HG03558 (cell line): ENCODE measurements at regions not wholly inside any gene's neighbourhood (a gene's known extent, or its start where the extent isn't known, plus 50 kb on each side); places are given as distances from the start of the nearest gene placed in this dataset.
"Not testable (repeated sequence)": the region's sequence is repeated elsewhere in the genome, so short reads cannot be mapped to it uniquely, and the experiment has no call there.

ENCODE experiments used
- ATAC-seq: cut with Tn5 transposase; IDR thresholded peaks from one replicate; pipeline ENCODE4 v1.9.1; 2021; ENCODE audit warnings: moderate number of reproducible peaks; ENCODE audit not compliant: unreplicated experiment; ENCODE audit errors: extremely low read depth

DNA sequence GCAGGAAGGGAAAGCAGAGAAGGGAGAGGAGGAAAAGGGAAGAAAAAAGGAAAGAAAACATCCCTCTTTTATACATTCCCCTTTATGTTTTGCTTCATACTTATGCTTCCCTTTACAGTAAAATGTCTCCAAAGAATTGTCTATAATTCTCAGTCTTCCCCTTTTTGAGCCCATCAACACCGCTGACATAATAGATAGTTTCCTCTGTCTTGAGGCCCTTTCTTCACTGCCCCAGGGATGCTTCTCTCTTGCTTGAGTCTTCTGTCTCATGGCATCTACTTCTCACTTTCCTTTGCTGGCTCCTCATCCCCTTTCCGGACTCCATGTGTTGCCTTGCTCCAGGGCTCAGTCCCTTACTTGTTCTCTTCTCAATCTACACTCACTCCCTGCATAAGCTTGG lies 99.7 kb upstream of the DAZL start:
- no peak for ATAC-seq

DNA sequence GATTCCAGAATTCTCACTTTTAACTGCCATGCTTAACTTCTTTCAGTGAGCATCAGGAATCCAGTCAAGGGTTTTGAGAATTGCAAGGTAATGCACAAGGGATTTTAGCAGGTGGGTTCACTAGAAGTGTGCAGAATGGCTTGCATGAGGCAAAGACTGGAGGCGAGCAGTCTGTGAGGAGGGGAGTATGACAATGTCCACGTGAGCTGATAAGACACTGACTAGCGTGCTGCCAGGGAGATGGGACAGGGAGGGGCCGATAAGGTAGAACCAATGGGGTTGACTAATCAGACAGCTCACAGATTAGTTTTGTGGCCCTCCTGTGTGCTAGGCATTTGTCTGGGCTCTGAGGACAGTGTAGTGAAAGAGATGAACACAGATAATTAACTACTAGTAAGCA lies 102.0 kb upstream of the DAZL start:
- ATAC-seq, result no peak

DNA sequence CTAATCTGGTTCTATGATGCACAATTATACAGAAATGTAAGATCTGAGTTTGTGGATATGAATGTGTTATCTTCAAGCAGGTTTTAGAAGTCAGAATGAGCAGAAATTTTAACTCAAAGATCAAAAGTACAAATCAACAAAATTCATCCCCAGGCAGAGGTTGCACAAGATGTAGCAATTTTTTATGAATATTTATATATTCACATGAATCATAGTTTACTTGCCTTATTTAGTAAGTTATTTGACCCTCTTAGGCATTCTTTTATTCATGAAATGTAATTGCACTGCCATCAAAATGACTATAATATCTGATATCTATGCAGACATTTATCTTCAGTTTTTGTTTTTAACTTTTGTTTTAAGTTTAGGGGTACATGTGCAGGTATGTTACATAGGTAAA lies 103.1 kb upstream of the DAZL start:
- ATAC-seq, result no peak

DNA sequence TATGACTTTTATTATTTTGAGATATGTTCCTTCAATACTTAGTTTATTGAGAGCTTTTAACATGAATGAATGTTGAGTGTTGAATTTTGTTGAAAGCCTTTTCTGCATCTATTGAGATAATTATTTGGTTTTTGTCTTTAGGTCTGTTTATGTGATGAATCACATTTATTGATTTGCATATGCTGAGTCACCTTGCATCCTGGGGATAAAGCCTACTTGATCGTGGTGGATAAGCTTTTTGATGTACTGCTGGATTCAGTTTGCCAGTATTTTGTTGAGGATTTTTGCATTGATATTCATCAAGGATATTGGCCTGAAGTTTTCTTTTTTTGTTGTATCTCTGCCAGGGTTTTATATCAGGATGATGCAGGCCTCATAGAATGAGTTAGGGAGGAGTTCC lies 106.5 kb upstream of the DAZL start:
- not testable (repeated sequence) for ATAC-seq

DNA sequence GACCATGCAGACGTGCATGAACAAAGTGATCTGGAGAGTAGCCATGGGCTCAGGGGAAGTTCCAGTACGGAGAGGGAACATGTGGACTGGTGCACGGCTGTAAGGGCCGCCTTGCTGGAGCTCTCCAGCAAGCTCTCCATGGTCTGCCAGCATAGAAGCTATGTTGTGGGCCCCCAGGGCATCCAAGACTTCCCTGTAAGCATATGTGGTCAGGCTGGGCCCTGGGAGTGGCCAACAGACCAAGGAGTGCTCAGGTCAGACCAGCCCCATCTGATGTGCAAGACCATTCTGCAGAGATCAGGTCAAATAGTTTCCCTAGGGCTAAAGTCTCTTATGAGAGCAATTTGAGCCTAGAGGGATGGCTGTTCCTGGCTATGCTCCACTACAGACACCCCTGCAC lies 110.1 kb upstream of the DAZL start:
- ATAC-seq, result no peak

DNA sequence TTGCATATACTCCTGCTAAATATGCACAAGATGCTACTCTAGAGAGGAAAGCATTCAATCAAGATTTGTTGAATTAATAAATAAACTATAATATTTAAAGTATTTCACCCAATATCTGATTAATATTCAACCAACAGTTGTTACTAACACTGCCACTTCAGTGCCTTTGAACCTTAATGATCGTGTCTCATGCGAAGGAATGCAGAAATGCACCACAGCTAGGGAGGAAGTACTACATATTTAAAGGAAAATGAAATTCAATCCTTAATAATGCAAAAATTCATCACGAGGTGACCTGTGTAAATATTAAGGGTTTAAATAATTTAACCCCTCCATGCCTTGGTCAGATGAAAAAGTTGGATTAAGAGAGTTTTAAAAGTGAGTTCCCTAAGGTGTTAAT lies 114.2 kb upstream of the DAZL start:
- ATAC-seq, result no peak

DNA sequence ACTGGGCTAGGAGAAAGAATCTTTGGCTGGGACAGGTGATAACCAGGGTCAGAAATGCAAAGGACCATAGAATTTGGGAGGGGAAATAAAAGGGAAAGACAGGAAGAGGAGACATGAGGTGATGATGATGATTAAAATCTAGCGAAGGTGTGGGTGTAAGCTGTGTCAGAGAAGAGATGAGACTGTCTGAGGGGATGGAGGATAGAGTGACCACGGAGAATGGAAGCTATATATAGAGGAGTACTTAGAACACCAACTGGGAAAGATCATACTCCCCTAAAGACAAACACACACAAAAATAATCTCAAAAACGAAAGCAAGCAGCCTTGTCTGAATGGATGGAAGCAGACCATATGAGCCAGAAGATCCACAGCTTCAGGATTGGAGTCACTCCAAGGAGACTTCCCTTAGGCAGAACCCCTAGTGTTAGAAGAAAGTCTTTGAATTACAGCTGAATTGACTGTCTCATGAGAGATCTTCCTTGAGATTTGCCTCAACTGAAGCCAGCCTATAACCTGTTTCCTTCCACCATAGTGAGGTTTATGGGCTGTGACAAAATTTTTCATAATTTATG lies 115.2 kb upstream of the DAZL start:
- no peak for ATAC-seq

DNA sequence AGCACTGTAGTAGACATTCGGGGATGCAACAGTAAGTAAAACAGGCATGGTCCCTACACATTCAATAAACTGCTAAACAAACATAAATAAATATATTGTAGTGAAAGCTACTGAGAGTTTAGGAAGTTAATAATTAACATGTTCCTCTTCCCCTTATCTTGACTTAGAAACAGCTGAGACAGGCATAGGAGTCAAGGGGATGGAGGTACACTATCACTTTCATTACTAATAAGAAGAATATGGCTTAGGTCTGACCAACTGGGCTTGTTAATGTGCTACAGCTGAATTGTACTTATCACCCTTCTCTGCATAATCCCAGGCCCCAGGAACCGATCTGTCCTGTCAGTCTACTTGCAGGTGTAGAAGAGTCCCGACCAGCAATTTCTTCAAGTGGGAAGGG lies 116.3 kb upstream of the DAZL start:
- no peak for ATAC-seq

DNA sequence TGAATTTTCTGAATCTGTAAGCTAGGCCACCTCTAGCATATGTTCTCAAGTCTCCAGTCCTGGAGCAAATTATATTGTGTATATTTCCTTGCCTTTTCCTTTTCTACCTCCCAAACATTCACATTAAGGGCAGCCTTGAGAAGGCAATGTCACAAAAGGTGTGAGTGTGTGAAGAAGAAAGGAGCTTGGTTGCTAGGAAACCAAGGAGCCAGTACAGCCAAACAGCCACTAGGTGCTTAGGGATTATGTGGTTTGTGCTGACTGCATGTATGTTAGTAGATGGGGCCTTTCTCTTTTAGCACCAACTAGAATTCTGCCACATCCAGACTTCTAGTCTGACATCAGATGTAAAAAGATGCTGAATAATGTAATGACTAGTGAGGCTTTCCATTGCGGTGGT lies 118.8 kb upstream of the DAZL start:
- no peak for ATAC-seq

DNA sequence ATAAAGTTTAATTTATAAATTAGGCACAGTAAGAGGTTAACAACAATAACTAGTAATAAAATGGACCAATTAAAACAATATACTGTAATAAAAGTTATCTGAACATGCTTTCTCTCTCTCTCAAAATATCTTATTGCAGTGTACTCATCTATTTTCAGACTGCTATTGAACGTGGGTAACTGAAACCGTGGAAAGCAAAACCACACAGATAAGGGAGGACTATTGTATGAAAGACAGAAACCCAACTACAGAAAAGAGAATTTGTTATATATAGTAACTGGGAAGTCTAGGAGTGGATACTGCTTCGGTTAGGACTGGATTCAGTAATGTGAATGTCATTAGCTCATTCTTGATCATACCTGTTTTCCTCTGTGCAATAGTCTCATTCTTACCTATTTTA lies 119.3 kb upstream of the DAZL start:
- no peak for ATAC-seq

DNA sequence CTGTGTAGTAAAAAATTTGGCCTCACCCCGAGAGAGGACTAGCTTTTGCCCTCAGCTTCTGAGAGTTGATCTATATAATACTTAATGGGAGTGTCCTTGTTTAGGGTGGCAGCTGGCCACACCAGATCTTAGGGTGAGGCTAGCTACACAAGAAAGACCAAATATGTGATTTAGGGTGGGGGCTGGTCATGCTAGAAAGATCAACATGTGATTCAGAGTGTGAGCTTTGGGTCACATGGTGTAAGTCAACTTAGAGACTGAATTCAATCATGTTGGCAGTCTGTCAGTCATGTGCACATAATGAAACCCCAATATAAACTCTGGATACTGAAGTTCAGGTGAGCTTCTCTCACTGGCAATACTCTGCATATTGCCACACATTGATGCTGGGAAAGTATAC lies 120.7 kb upstream of the DAZL start:
- no peak for ATAC-seq

DNA sequence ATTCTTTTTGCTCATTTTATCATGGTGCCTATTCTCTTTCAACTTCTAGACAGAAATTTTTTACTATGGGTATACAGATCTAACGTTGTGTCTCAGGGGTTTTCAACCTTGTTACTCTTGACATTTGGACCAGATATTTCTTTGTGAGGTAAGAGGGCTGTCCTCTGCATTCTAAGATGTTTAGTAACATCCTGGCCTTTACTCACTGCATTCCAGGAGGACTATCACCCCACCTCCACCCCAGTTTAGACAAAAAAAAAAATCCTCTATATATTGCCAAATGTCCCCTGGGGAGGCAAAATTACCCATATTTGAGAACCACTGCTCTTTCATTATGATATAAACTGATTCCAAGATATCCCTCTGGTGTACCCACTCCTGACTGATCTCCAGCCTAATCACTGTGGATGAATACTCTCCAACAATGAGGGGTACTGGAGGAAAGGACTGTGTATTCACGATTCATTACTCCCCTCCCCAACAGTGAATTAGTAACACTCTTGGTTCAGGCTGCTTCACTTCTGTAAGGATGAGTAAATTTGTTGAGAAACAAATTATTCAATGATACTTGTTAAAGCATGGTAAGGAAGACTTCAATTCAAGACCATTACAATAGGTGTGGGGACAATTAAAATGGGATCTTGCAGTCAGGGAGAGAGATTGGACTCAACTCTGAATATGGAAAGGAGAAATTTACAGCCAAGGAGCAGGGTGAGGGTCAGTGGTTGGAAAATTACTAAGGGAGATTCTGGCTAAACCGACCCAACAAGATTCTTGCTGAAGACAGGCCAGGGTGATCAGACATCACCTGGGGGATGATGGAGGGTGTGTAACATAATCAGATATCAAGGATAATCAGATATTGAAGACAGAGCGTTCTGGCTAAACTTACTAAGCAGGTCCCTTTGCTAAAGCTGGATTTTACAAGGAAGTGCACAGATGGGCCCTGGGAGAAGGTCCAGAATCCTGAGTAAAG lies 123.8 kb upstream of the DAZL start:
- no peak for ATAC-seq

DNA sequence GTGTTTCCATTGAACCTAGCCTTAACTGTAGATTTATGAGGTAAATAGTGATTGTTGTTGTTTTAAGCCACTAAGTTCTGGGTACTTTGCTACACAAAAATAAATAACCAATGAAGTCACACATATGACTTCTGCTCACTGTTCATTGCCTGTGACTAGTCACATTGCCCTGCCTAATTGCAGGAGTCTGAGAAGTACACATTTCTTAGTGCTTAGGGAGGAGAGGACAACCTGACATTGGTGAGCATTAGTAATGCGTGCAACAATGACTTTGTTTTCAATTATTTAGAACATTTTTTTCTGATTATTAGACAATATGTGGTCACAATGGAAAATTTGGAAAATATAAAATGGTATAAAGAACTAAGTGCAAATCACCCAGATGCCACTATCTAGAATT lies 133.2 kb upstream of the DAZL start:
- ATAC-seq, result no peak

DNA sequence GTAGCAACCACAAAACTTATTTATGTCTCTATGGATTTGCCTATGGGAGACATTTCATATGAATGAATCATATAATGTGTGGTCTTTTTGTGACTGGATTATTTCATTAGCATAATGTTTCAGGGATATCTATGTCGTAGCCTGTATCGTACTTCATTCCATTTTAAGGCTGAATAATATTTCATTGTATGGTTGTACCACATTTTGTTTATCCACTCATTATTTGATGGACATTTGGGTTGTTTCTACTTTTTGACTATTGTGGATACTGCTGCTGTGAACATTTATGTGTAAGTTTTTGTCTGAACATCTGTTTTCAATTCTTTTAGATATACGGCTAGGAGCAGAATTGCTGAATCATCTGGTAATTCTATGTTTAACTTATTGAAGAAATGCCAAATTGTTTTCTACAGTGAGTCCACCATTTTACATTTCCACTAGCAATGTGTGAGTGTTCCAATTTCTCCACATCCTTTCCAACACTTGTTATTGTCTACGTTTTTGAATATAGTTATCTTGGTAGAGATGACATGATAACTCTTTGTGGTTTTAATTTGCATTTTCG lies 134.4 kb upstream of the DAZL start:
- no peak for ATAC-seq

DNA sequence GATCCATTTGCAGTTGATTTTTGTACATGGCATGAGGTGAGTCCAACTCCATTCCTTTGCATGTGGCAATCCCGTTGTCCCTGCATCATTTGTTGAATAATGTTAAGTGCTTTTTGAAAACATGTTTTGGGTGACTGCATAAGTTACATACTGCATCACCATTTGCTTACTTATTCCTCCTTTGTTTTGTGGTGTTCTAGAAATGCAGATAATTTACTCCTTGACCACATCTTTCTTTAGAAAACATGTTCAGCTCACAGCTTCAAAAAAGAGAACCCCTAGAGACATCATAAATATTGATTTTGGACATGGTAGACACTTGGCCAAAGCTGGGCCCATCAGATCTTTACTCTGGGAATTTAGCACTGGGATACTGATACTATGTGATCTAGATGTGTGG lies 135.3 kb upstream of the DAZL start:
- ATAC-seq, result no peak

DNA sequence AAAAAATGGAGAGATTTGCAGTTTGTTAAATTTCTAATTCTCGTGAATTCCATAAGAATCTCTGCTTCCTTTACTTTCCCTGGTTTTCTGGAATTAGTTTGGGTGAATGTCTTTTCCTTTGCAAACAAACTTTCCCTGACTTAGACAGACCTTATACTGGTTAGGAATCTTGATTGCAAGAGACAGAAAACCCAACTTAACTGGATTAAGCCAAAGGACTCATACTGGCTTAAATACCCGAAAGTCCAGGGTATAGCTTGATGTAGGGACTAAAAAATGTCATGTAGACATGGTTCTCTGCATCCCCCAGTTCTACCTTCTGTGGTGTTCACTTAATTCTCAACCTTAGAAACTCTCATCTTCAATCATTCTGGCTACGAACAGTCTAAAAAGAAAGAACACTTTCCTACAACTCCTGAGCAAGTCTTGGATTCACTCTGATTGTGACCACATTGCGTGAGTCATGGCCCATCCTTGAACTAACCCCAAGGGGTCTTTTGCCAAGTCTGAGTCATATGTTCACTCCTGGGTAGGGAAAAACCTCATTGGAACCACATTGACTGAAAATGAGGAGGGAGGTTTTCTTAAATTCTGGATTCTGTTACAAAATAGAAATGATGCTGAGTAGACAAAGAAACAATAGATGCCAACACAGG lies 136.0 kb upstream of the DAZL start:
- no peak for ATAC-seq

DNA sequence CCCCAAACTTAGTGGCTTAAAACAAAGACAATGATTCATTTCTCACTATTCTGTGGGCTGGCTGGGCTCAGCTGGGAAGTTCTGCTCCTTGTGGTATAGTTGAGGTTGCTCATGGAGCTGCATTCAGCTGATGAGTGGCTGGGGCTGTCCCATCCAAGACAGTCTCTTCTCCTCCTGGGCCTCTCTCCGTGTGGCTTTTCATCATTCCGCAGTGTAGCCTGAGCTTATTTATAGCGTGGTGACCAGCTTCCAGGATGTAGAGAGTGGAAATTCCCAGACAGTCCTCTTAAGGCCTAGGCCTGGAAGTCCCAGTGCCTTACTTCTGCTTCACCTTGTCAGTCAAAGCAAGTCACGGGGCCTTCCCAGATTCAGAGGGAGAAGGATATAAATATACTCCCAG lies 136.7 kb upstream of the DAZL start:
- ATAC-seq, result no peak

DNA sequence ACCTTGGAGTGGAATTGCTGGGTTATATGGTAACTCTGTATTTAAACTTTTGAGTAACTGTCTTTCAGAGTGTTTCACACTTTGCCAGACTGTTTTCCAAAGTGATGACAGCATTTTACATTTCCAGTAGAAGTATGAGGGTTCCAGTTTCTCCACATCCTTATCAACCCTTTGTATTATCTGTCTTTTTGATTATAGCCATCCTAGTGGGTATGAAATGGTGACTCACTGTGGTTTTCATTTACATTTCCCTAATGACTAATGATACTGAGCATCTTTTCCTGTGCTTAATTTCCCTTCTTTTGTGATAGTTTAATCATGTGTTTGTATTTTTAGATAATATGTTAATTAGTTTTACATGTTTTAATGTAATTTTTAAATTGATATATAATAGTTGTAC lies 138.1 kb upstream of the DAZL start:
- ATAC-seq, result no peak

DNA sequence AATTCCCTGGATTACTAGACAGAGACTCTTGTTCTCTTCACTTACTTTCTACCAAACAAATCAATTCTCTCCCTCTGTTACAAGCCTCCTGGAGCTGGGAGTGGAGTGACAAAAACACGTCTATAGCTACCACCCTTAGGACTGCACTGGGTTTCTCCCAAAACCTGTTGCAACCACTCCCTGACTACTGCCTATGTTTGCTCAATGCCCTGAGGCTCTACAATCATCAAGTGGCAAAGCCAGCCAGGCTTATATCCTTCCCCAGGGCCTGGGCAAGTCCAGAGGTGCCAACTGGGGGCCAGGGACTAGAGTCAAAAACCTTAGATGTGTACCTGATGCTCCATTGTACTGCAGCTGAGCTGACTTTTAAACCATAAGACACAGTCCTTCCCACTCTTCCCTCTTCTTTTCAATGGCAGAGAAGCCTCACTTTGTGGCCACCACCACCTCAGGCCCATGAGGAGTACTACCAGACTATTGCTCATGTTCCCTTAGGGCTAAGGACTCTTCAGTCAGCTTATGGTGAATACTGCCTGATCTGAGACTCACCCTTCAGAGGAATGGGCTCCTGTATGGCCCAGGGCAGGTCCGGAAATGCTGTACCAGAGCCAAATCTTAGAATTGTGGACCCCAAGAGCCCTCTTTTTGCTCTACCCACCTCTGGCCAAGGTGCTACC lies 125.4 kb upstream of the PLCL2 start:
- ATAC-seq, result no peak

DNA sequence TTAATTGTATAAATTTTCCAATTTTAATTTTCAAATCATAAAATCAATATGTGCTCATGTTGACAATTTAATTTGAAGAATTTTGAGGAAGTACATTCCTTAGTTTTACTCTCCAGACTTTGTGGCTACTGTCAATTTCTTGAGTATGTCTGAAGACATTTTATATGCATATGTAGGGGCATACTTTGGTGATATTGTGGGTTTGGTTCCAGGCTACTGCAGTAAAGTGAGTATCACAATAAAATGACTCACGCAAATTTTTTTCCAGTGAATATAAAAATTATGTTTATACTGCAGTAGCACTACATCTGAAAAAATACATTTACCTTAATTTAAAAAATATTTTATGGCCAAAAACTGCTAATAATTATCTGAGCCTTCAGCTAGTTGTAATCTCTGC lies 123.2 kb upstream of the PLCL2 start:
- no peak for ATAC-seq

DNA sequence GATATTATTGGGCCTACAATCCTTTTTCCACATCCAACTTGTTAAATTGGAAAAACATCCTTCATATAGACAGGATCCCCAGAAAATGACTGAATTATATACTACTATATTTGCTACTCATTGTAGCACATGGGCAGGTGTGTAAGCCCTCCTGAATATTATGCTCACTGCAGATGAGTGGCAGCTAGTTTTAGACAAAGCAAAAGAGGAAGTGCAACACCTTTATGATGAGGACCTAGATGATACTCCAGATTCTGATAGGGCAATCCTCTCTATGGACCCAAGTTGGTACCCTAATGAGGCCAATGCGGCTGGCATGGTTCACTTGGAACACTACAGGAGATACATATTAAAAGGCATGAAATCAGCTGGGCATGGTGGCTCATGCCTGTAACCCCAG lies 119.1 kb upstream of the PLCL2 start:
- ATAC-seq, result no peak
